ENCODE measurements at regions not wholly inside any gene's neighbourhood (a gene's known extent, or its start where the extent isn't known, plus 50 kb on each side); places are given as distances from the start of the nearest gene placed in this dataset.

GRCh38 chr12:88381466-88381865 lies 198.8 kb downstream of the KITLG start:
- TF ChIP-seq, protein P1, sequence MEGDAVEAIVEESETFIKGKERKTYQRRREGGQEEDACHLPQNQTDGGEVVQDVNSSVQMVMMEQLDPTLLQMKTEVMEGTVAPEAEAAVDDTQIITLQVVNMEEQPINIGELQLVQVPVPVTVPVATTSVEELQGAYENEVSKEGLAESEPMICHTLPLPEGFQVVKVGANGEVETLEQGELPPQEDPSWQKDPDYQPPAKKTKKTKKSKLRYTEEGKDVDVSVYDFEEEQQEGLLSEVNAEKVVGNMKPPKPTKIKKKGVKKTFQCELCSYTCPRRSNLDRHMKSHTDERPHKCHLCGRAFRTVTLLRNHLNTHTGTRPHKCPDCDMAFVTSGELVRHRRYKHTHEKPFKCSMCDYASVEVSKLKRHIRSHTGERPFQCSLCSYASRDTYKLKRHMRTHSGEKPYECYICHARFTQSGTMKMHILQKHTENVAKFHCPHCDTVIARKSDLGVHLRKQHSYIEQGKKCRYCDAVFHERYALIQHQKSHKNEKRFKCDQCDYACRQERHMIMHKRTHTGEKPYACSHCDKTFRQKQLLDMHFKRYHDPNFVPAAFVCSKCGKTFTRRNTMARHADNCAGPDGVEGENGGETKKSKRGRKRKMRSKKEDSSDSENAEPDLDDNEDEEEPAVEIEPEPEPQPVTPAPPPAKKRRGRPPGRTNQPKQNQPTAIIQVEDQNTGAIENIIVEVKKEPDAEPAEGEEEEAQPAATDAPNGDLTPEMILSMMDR (IDR thresholded peaks at IDR 0.05; ENCODE audit: low read depth, low read length), result no peak
- no peak overlapping the region for H3K4me3 ChIP-seq (ENCODE audit: low read depth, low read length)

DNA sequence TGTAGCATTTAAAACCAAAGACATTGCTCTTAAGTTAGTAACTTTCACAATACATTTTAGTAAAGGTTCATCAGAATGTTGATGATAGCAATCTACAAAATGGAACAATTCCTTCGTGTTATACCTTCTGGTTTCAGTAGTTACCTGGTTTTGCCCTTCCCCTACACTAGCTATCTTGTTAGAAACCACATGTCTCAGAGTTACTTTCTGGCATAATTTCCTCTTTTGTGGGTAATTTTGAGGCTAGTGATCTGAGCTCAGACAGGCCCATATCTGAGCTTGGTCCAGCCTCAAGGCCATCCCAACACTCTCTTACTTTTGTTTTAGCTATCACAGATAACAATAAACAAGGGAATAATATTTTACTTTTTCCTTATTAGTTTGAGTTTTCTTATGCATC lies 196.9 kb downstream of the KITLG start:
- TF ChIP-seq, protein P1 (IDR thresholded peaks at IDR 0.05; ENCODE audit: low read depth, low read length), result no peak
- no peak overlapping the region for H3K4me3 ChIP-seq (ENCODE audit: low read depth, low read length)

GRCh38 chr12:88388566-88389540 lies 191.4 kb downstream of the KITLG start:
- TF ChIP-seq, protein P1 (IDR thresholded peaks at IDR 0.05; ENCODE audit: low read depth, low read length), result no peak
- no peak overlapping the region for H3K4me3 ChIP-seq (ENCODE audit: low read depth, low read length)

GRCh38 chr12:88390811-88391210 lies 189.5 kb downstream of the KITLG start:
- TF ChIP-seq, protein P1 (IDR thresholded peaks at IDR 0.05; ENCODE audit: low read depth, low read length), result no peak

GRCh38 chr12:88391556-88391955 lies 188.7 kb downstream of the KITLG start:
- no peak overlapping the region for H3K4me3 ChIP-seq (ENCODE audit: low read depth, low read length)
- TF ChIP-seq, protein P1 (IDR thresholded peaks at IDR 0.05; ENCODE audit: low read depth, low read length), result no peak

More at GRCh38 chr12:88390811-88391210, 189.5 kb downstream of the KITLG start:
- no peak overlapping the region for H3K4me3 ChIP-seq (ENCODE audit: low read depth, low read length)

GRCh38 chr12:88393017-88393767 lies 187.1 kb downstream of the KITLG start:
- TF ChIP-seq, protein P1 (IDR thresholded peaks at IDR 0.05; ENCODE audit: low read depth, low read length), result peak; percentile 31; the same call in 1 of the 2 replicates
- H3K4me3 ChIP-seq (ENCODE audit: low read depth, low read length), result no peak overlapping the region

Data from WI38 (cell line).